ENCODE measurements at regions not wholly inside any gene's neighbourhood (a gene's known extent, or its start where the extent isn't known, plus 50 kb on each side); places are given as distances from the start of the nearest gene placed in this dataset.

DNA sequence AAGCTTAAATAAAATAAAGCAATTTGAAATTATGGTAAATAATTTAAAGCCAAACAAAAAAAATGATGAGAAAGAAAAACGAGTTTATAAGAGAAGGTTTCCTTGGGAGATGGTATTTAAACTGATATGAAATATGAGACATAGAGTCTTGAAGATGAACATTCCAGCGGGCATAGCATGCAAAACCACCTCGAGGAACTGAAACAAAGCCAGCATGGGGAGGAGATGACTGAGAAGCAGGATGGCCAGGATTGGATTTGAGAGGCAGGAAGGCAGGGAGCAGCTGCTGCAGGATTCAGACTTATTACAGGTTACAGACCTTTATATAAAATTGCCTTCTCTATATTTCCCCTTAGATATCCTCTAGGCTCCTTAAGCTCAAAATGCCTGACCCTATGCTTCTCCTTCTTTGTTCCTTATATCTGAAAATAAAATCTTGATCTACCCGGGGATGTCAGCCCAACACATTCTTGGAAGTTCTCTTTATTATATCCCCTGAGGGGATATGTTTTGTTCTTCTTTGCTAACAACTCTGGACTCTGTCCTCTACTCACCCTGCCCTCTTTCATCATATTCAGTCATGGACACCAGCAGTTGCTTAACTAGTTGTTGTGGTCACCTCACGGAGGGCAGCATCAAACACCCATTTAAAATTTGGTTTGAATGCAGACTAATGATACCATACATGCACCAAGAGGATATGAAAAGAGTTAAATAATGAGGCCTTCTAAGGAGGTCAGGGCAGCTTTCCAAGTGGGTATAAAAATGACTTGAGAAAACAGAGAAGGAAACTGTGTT is 719.1 kb upstream of the B3GALT2 start:
- TF ChIP-seq, protein P1, sequence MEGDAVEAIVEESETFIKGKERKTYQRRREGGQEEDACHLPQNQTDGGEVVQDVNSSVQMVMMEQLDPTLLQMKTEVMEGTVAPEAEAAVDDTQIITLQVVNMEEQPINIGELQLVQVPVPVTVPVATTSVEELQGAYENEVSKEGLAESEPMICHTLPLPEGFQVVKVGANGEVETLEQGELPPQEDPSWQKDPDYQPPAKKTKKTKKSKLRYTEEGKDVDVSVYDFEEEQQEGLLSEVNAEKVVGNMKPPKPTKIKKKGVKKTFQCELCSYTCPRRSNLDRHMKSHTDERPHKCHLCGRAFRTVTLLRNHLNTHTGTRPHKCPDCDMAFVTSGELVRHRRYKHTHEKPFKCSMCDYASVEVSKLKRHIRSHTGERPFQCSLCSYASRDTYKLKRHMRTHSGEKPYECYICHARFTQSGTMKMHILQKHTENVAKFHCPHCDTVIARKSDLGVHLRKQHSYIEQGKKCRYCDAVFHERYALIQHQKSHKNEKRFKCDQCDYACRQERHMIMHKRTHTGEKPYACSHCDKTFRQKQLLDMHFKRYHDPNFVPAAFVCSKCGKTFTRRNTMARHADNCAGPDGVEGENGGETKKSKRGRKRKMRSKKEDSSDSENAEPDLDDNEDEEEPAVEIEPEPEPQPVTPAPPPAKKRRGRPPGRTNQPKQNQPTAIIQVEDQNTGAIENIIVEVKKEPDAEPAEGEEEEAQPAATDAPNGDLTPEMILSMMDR (IDR thresholded peaks at IDR 0.05; ENCODE audit: borderline replicate concordance, extremely low read depth, low read length, poor library complexity, severe bottlenecking) = no peak
- no peak for TF ChIP-seq EZH2 (IDR thresholded peaks at IDR 0.05; ENCODE audit: borderline replicate concordance, low read depth, low read length, severe bottlenecking)
